ENCODE measurements at regions not wholly inside any gene's neighbourhood (a gene's known extent, or its start where the extent isn't known, plus 50 kb on each side); places are given as distances from the start of the nearest gene placed in this dataset.

- TF ChIP-seq RERE (CRISPR knock-in tag; IDR thresholded peaks at IDR 0.05; ENCODE audit: low read depth) = no peak
- TF ChIP-seq EZH2 (conservative IDR thresholded peaks at IDR 0.05; ENCODE audit: low read depth, low read length) = no peak
- TF ChIP-seq FOSL2 (CRISPR knock-in tag; IDR thresholded peaks at IDR 0.05) = no peak
- TF ChIP-seq ZNF547 (CRISPR knock-in tag; IDR thresholded peaks at IDR 0.05) = no peak
- no peak for TF ChIP-seq NFE2L2 (IDR thresholded peaks at IDR 0.05; ENCODE audit: low read length)
- no peak for TF ChIP-seq GMEB2 (CRISPR knock-in tag; IDR thresholded peaks at IDR 0.05; ENCODE audit: low read depth)
- TF ChIP-seq IKZF1 (IDR thresholded peaks at IDR 0.05) = no peak
Observed at GRCh38 chr3:22063500-22063899, 312.5 kb upstream of the ZNF385D start (continued).

- Histone ChIP-seq H3K4me1 (ENCODE audit: insufficient read depth, low read length) (no peaks in the 10 kb centered on the region), H3K27ac (ENCODE audit: extremely low read length, insufficient read depth, low read length) (no peak overlapping the region), H2AFZ (ENCODE audit: low read length) (no peak overlapping the region), H3K4me2 (ENCODE audit: low read depth, low read length) (no peak overlapping the region), H3K79me2 (ENCODE audit: insufficient read depth, low read length) (no peaks in the 10 kb centered on the region), H3K36me3 (replicated peaks in 1 of 2; ENCODE audit: control insufficient read depth in 1 of 2, insufficient read depth in 2 of 2, low read length in 2 of 2) (no peaks in the 10 kb centered on the region), H3K27me3 (ENCODE audit: control insufficient read depth in 1 of 2, insufficient read depth in 2 of 2, low read length in 2 of 2) (no peaks in the 10 kb centered on the region), H3K9ac (ENCODE audit: insufficient read depth, low read depth, low read length) (no peak overlapping the region), H3K9me3 (ENCODE audit: low read length) (no peaks in the 10 kb centered on the region), H4K20me1 (ENCODE audit: insufficient read depth, low read length) (no peaks in the 10 kb centered on the region), H3K4me3 (replicated peaks in 1 of 3; ENCODE audit: insufficient read depth in 1 of 3, low read depth in 2 of 3, low read length in 3 of 3) (no peak overlapping the region)
- in situ Hi-C loops (cut with HindIII; ENCODE audit: extremely low pct_ligation_motif_present, low pct_unique_long_range_greater_than_20kb) = no loop called here
- ATAC-seq (no peak), DNase-seq (ENCODE audit: low spot score) (no peak), FAIRE-seq (no peak)
- WGBS (ENCODE audit: low lambda C conversion rate) = 0% methylated on average over 2 of the region's 2 CpGs
- CTCF ChIA-PET (ENCODE audit: low intra/inter-chr PET ratio, low total read pairs) = no interaction called here
- intact Hi-C loops (cut with micrococcal nuclease; ENCODE audit: unreplicated experiment) = no loop called here
- POLR2A ChIA-PET = no interaction called here
- BruUV-seq (replicated peaks) = no TSS peak
- TF ChIP-seq TMF1 (CRISPR knock-in tag; IDR thresholded peaks at IDR 0.05; ENCODE audit: low read depth) (no peak), ZSCAN5A (CRISPR knock-in tag; IDR thresholded peaks at IDR 0.05; ENCODE audit: borderline replicate concordance) (no peak), ZNF282 (IDR thresholded peaks at IDR 0.05; ENCODE audit: partially characterized antibody) (no peak), TEAD3 (CRISPR knock-in tag; optimal IDR thresholded peaks at IDR 0.05; ENCODE audit: borderline replicate concordance) (no peak), ZNF124 (CRISPR knock-in tag; IDR thresholded peaks at IDR 0.05) (no peak), SOX5 (CRISPR knock-in tag; IDR thresholded peaks at IDR 0.05; ENCODE audit: borderline replicate concordance) (no peak), SP2 (CRISPR knock-in tag; IDR thresholded peaks at IDR 0.05) (no peak), ZNF549 (CRISPR knock-in tag; IDR thresholded peaks at IDR 0.05) (no peak), TRIM22 (IDR thresholded peaks at IDR 0.05) (no peak), ETV6 (CRISPR knock-in tag; conservative IDR thresholded peaks at IDR 0.05) (no peak), ZNF546 (CRISPR knock-in tag; conservative IDR thresholded peaks at IDR 0.05) (no peak)
Observed at GRCh38 chr3:22068619-22069018, 317.6 kb upstream of the ZNF385D start.

Measured in HepG2 (cell line).